ENCODE measurements at regions not wholly inside any gene's neighbourhood (a gene's known extent, or its start where the extent isn't known, plus 50 kb on each side); places are given as distances from the start of the nearest gene placed in this dataset.

DNA sequence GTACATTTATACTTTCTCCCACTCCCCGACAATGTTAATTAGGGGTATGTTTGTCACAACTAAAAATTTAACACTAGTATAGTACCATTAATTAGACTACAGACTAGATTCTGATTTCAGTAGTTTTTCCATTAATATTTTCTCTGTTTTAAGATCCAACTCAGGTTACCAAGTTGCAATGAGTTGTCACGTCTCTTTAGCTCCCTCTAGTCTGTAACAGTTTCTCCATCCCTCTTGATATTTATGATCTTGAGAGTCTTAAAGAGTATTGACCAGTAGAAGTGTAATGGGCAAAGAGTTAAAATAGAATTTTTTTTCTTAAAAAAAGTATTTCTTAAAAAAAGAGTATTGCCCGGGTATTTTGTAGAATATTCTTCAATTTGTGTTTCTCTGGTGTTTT is 598.1 kb downstream of the TBC1D4 start:
- TF ChIP-seq TAF1 (IDR thresholded peaks at IDR 0.05; ENCODE audit: borderline replicate concordance, low read depth, low read length), result no peak
- no peak for TF ChIP-seq POLR2A (IDR thresholded peaks at IDR 0.05; ENCODE audit: low read depth, low read length)
- TF ChIP-seq POLR2AphosphoS5 (IDR thresholded peaks at IDR 0.05; ENCODE audit: low read depth, low read length), result no peak

Data from GM12892 (cell line).